ENCODE measurements at regions not wholly inside any gene's neighbourhood (a gene's known extent, or its start where the extent isn't known, plus 50 kb on each side); places are given as distances from the start of the nearest gene placed in this dataset.

DNA sequence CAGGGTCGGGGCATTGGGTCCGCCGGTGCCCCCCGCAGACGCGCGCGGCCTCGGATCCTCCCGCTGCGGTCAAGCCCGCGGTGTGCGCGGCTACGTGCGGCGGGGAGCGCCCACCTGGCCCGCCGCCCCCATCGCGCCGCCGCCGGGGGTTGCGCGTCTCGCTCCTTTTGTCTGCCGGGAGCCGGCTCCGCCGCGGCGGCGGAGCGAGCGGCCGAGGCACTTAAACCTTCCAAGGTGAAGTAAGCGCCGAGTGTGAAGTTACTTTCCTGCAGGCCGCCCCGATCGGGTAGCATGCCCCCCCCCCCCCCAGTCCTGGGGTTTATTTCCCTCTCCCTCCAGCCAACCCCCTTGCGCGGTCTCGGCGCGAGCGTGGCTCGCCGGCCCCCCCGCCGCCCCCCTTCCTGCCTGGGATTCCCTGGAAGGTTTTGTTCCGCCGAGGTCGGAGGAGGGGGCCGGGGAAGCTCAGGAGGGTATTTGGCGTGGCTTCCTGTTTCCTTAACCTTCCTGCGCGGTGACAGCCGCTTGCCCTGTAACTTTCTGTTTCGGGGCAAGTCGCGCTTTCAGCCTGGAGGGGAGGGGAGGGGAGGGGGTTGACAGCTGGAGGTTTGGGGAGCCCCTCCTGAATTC lies 56.6 kb upstream of the GSE1 start:
- in situ Hi-C loops (cut with MboI; ENCODE audit: low pct_ligation_motif_present in 1 of 4, low pct_unique_long_range_greater_than_20kb in 1 of 4, low sequenced_read_pairs in 3 of 4), result loop anchor here in 1 of 4 donors (10.0 kb wide), 1 partner anchor 48 kb away; no protein-coding TSS in a partner anchor
- 0 to 1% methylated on average over 8 to 40 of the region's 65 CpGs for WGBS, 2 donors (ENCODE audit: low coverage in 1 of 2)
- H3K4me3 ChIP-seq, result peak overlapping the region; percentile 64 to 95 (median 94)
- DNase-seq, result peak; percentile 72
- TF ChIP-seq EP300 (IDR thresholded peaks at IDR 0.05; ENCODE audit: low read depth), result no peak
- no peak for TF ChIP-seq POLR2AphosphoS5 (IDR thresholded peaks at IDR 0.05)
- TF ChIP-seq CTCF (IDR thresholded peaks at IDR 0.05), result no peak
- TF ChIP-seq POLR2A (IDR thresholded peaks at IDR 0.05), result no peak
- H3K36me3 ChIP-seq, result no peaks in the 10 kb centered on the region
- peak overlapping the region; percentile 91 to 98 (median 96) for H3K27ac ChIP-seq
- intact Hi-C loops (cut with DNase I; ENCODE audit: low total_unique reads), result loop anchor here (5.0 kb wide), 1 partner anchor 51 kb away; no protein-coding TSS in a partner anchor
- no peaks in the 10 kb centered on the region for H3K9me3 ChIP-seq
- H3K27me3 ChIP-seq, result no peaks in the 10 kb centered on the region
- peaks cover 26 to 62% (median 53%) of the 10 kb centered on the region in 4 donors for H3K4me1 ChIP-seq

GRCh38 chr16:85557083-85557970 lies 55.8 kb upstream of the GSE1 start:
- in situ Hi-C loops (cut with MboI; ENCODE audit: low pct_ligation_motif_present in 1 of 4, low pct_unique_long_range_greater_than_20kb in 1 of 4, low sequenced_read_pairs in 3 of 4) (loop anchor here in 1 of 4 donors (10.0 kb wide), 1 partner anchor 47 kb away; no protein-coding TSS in a partner anchor), intact Hi-C loops (cut with DNase I; ENCODE audit: low total_unique reads) (loop anchor here (5.0 kb wide), 1 partner anchor 50 kb away; no protein-coding TSS in a partner anchor)
- peak overlapping the region; percentile 64 to 95 (median 94) for H3K4me3 ChIP-seq
- no peaks in the 10 kb centered on the region for H3K27me3 ChIP-seq
- peak; percentile 71 for DNase-seq
- 0 to 8% methylated on average over 4 to 22 of the region's 22 CpGs for WGBS, 2 donors (ENCODE audit: low coverage in 1 of 2)
- TF ChIP-seq EP300 (IDR thresholded peaks at IDR 0.05; ENCODE audit: low read depth) (no peak), CTCF (IDR thresholded peaks at IDR 0.05) (peak in 2 of 5 experiments; percentile 18 to 27), POLR2AphosphoS5 (IDR thresholded peaks at IDR 0.05) (peak; percentile 13 to 75 (median 65)), POLR2A (IDR thresholded peaks at IDR 0.05) (peak; percentile 63)
- H3K36me3 ChIP-seq, result no peaks in the 10 kb centered on the region
- H3K4me1 ChIP-seq, result peaks cover 32 to 65% (median 57%) of the 10 kb centered on the region in 4 donors
- H3K9me3 ChIP-seq, result no peaks in the 10 kb centered on the region
- H3K27ac ChIP-seq, result peak overlapping the region; percentile 91 to 98 (median 96)

- intact Hi-C loops (cut with DNase I; ENCODE audit: low total_unique reads) (loop anchor here (5.0 kb wide), 1 partner anchor 49 kb away; no protein-coding TSS in a partner anchor), in situ Hi-C loops (cut with MboI; ENCODE audit: low pct_ligation_motif_present in 1 of 4, low pct_unique_long_range_greater_than_20kb in 1 of 4, low sequenced_read_pairs in 3 of 4) (loop anchor here in 1 of 4 donors (10.0 kb wide), 1 partner anchor 47 kb away; no protein-coding TSS in a partner anchor)
- Histone ChIP-seq H3K36me3 (no peaks in the 10 kb centered on the region), H3K27me3 (no peaks in the 10 kb centered on the region), H3K9me3 (no peaks in the 10 kb centered on the region), H3K4me1 (peaks cover 32 to 66% (median 61%) of the 10 kb centered on the region in 4 donors), H3K27ac (peak overlapping the region; percentile 91 to 98 (median 96)), H3K4me3 (peak overlapping the region; percentile 5 to 95 (median 79))
- DNase-seq, result peak; percentile 81
- 0 to 12% methylated on average over 1 to 13 of the region's 13 CpGs for WGBS, 2 donors (ENCODE audit: low coverage in 1 of 2)
- TF ChIP-seq POLR2AphosphoS5 (IDR thresholded peaks at IDR 0.05) (peak; percentile 81 to 96 (median 94)), EP300 (IDR thresholded peaks at IDR 0.05; ENCODE audit: low read depth) (peak; percentile 35), CTCF (IDR thresholded peaks at IDR 0.05) (peak in 2 of 5 experiments; percentile 5 to 39), POLR2A (IDR thresholded peaks at IDR 0.05) (peak; percentile 94)
Measured at GRCh38 chr16:85557971-85558657, 55.0 kb upstream of the GSE1 start.
